HG03432 (cell line): ENCODE measurements at regions not wholly inside any gene's neighbourhood (a gene's known extent, or its start where the extent isn't known, plus 50 kb on each side); places are given as distances from the start of the nearest gene placed in this dataset.
"Not testable (repeated sequence)": the region's sequence is repeated elsewhere in the genome, so short reads cannot be mapped to it uniquely, and the experiment has no call there.

Experiments
- ATAC-seq: cut with Tn5 transposase; IDR thresholded peaks from one replicate; pipeline ENCODE4 v1.9.1; 2021; ENCODE audit warnings: mild to moderate bottlenecking, moderate library complexity; ENCODE audit not compliant: unreplicated experiment

GRCh38 chr7:149569025-149569725 is 71.6 kb upstream of the ZNF746 start:
- ATAC-seq = no peak

- ATAC-seq = no peak
Measured at GRCh38 chr7:149568218-149568617, 70.6 kb upstream of the ZNF746 start.

DNA sequence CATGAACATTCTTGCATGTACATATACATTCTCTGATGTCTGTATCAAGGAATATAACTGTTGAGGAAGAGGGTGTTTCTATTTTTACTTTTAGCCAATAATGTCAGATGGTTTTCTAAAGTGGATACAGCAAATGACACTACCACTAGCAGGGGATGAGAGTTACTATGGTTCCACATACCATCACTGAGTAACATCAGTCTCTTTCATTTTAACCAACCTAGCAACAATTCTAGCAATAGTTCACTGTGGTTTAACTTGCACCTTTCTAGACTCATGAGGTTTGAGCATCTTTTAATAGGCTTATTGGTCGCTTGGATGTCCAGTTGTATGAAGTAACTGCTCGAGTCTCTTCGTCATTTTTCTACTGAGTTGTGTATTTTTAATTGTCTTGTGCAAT is 68.5 kb upstream of the ZNF746 start:
- ATAC-seq = no peak

- no peak for ATAC-seq
Measured at GRCh38 chr7:149565096-149565382, 67.4 kb upstream of the ZNF746 start.

- no peak for ATAC-seq
Measured at GRCh38 chr7:149564340-149565095, 66.9 kb upstream of the ZNF746 start.

GRCh38 chr7:149562602-149563001 is 65.0 kb upstream of the ZNF746 start:
- ATAC-seq = no peak

- ATAC-seq = no peak
Measured at GRCh38 chr7:149561072-149561471, 63.5 kb upstream of the ZNF746 start.

DNA sequence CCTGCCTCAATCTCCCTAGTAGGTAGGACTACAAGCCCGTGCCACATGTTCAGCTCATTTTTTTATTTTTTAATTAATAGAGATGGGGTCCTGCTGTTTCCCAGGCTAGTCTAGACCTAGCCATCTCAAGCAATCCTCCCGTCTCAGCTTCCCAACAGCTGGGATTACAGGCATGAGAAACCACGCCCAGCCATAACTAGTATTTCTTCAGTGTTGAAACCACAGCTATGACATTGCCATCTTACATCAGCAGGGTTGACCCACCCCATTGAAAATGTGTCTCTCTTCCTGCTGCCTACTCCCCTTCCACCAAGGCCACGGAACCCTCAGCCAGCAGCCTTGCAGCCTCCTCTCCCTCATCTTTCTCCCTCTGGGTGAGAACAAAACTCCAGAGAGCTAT is 62.1 kb upstream of the ZNF746 start:
- no peak for ATAC-seq

DNA sequence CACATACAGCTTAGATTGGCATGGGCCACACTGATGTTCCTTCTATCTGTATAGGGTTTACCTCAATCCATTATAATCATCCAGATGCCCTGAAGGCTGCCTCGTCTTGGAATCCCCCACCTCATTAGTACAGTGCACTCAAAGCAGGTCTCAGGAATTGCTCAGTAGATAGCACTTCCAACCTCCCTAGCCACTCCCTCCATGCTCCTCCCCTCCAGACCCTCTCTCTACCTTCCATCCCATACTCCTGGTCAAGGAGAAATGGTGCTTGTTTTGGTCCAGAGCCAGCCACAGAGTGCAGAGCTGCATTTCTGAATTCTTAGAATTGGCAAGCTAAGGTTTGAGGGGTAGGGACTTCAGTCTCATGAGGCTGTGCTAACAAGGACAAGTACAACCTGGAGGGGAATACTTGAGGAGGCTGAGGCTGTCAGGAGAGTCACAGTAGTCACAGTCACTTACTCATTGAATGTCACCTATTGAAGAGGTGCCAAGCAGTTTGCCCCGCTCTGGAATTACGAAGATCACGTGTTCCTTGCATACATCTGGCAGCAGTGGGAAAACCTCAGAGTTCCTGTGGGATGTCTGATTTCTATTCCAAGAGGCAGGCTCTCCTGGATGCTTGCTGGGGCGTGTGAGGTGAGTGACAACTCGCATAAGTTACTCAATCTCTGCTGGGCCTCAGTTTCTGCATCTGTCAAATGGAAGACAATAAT is 60.7 kb upstream of the ZNF746 start:
- ATAC-seq = no peak

GRCh38 chr7:149556525-149556924 is 58.9 kb upstream of the ZNF746 start:
- not testable (repeated sequence) for ATAC-seq

- not testable (repeated sequence) for ATAC-seq
Measured at GRCh38 chr7:149554821-149555220, 57.2 kb upstream of the ZNF746 start.

DNA sequence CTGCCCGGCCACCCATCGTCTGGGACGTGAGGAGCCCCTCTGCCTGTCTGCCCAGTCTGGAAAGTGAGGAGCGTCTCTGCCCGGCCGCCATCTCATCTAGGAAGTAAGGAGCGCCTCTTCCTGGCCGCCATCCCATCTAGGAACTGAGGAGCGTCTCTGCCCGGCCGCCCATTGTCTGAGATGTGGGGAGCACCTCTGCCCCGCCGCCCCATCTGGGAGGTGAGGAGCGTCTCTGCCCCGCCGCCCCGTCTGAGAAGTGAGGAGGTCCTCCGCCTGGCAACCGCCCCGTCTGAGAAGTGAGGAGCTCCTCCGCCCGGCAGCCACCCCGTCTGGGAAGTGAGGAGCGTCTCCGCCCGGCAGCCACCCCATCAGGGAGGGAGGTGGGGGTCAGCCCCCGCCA is 56.4 kb upstream of the ZNF746 start:
- not testable (repeated sequence) for ATAC-seq

GRCh38 chr7:149552799-149553198 is 55.2 kb upstream of the ZNF746 start:
- ATAC-seq = no peak
